ENCODE measurements at regions not wholly inside any gene's neighbourhood (a gene's known extent, or its start where the extent isn't known, plus 50 kb on each side); places are given as distances from the start of the nearest gene placed in this dataset.

- TF ChIP-seq CTCF (IDR thresholded peaks at IDR 0.05): no peak
- H3K9me3 ChIP-seq: no peaks in the 10 kb centered on the region
- H3K36me3 ChIP-seq: no peaks in the 10 kb centered on the region
- H3K27ac ChIP-seq: no peak overlapping the region
- peak; percentile 26 to 47 for ATAC-seq
- H3K4me1 ChIP-seq: no peaks in the 10 kb centered on the region
- intact Hi-C loops (cut with DNase I): no loop called here
- DNase-seq: no peak
- H3K4me3 ChIP-seq: no peak overlapping the region
- H3K27me3 ChIP-seq (ENCODE audit: low read depth): no peaks in the 10 kb centered on the region
Measured at GRCh38 chr5:93246090-93246855, 334.7 kb downstream of the NR2F1-AS1 start.

- DNase-seq (no peak), ATAC-seq (no peak)
- Histone ChIP-seq H3K9me3 (no peaks in the 10 kb centered on the region), H3K4me1 (no peaks in the 10 kb centered on the region), H3K4me3 (no peak overlapping the region), H3K27me3 (ENCODE audit: low read depth) (no peaks in the 10 kb centered on the region), H3K36me3 (no peaks in the 10 kb centered on the region), H3K27ac (peak overlapping the region; percentile 32)
- intact Hi-C loops (cut with DNase I): no loop called here
- TF ChIP-seq CTCF (IDR thresholded peaks at IDR 0.05): no peak
Measured at GRCh38 chr5:93245226-93245625, 335.8 kb downstream of the NR2F1-AS1 start.

GRCh38 chr5:93243481-93243880 is 337.5 kb downstream of the NR2F1-AS1 start:
- no peak for TF ChIP-seq CTCF (IDR thresholded peaks at IDR 0.05)
- no peaks in the 10 kb centered on the region for H3K36me3 ChIP-seq
- ATAC-seq (no peak), DNase-seq (no peak)
- H3K4me3 ChIP-seq: no peak overlapping the region
- no peak overlapping the region for H3K27ac ChIP-seq
- no peaks in the 10 kb centered on the region for H3K27me3 ChIP-seq (ENCODE audit: low read depth)
- H3K9me3 ChIP-seq: no peaks in the 10 kb centered on the region
- H3K4me1 ChIP-seq: no peaks in the 10 kb centered on the region
- intact Hi-C loops (cut with DNase I): no loop called here

GRCh38 chr5:93240228-93240834 is 340.7 kb downstream of the NR2F1-AS1 start:
- DNase-seq (no peak), ATAC-seq (no peak)
- H3K9me3 ChIP-seq: no peaks in the 10 kb centered on the region
- intact Hi-C loops (cut with DNase I): no loop called here
- no peak for TF ChIP-seq CTCF (IDR thresholded peaks at IDR 0.05)
- H3K4me1 ChIP-seq: no peaks in the 10 kb centered on the region
- no peaks in the 10 kb centered on the region for H3K36me3 ChIP-seq
- no peaks in the 10 kb centered on the region for H3K27me3 ChIP-seq (ENCODE audit: low read depth)
- H3K4me3 ChIP-seq: no peak overlapping the region
- H3K27ac ChIP-seq: no peak overlapping the region

- DNase-seq (no peak), ATAC-seq (no peak)
- Histone ChIP-seq H3K36me3 (no peaks in the 10 kb centered on the region), H3K27me3 (ENCODE audit: low read depth) (no peaks in the 10 kb centered on the region), H3K27ac (no peak overlapping the region), H3K9me3 (no peaks in the 10 kb centered on the region), H3K4me1 (no peaks in the 10 kb centered on the region), H3K4me3 (no peak overlapping the region)
- intact Hi-C loops (cut with DNase I): no loop called here
- TF ChIP-seq CTCF (IDR thresholded peaks at IDR 0.05): no peak
Measured at GRCh38 chr5:93236807-93237421, 344.1 kb downstream of the NR2F1-AS1 start.

All from lower lobe of right lung (tissue), 2 donors.